SK-N-SH treated with all-trans-retinoic acid at 6 μM for 48 hours (cell line): ENCODE measurements at regions not wholly inside any gene's neighbourhood (a gene's known extent, or its start where the extent isn't known, plus 50 kb on each side); places are given as distances from the start of the nearest gene placed in this dataset.

Source experiments
- ATAC-seq: fragments of 200-7000 bp; cut with Tn5 transposase; 3 replicates; pipeline ENCODE4 v1.9.1; 2020; ENCODE audit warnings: mild to moderate bottlenecking, moderate library complexity
- BACH2 ChIP-seq: fragments of 250-450 bp; sonication (Bioruptor Pico); IDR thresholded peaks from 2 replicates; pipeline ENCODE4 v1.9.0; 2021; ENCODE audit warnings: mild to moderate bottlenecking, borderline replicate concordance
- ESRRG ChIP-seq: fragments of 250-450 bp; sonication (Bioruptor Pico); IDR thresholded peaks from 2 replicates; pipeline ENCODE4 v1.6.1; 2021; ENCODE audit warnings: mild to moderate bottlenecking
- GLIS3 ChIP-seq: fragments of 250-450 bp; sonication (Bioruptor Pico); IDR thresholded peaks from 2 replicates; pipeline ENCODE4 v1.5.0; 2020; ENCODE audit warnings: mild to moderate bottlenecking, moderate library complexity
- ISL1 ChIP-seq: fragments of 250-450 bp; sonication (Bioruptor Pico); IDR thresholded peaks from 2 replicates; pipeline ENCODE4 v2.1.2; 2022; ENCODE audit warnings: mild to moderate bottlenecking, moderate library complexity
- PATZ1 ChIP-seq: fragments of 250-450 bp; sonication (Bioruptor Pico); IDR thresholded peaks from 2 replicates; pipeline ENCODE4 v1.8.0; 2020; ENCODE audit warnings: mild to moderate bottlenecking, moderate library complexity, borderline replicate concordance
- PPARA ChIP-seq: fragments of 250-450 bp; sonication (Bioruptor Pico); IDR thresholded peaks from 2 replicates; pipeline ENCODE4 v1.5.0; 2020; ENCODE audit warnings: mild to moderate bottlenecking, borderline replicate concordance
- RARB ChIP-seq: fragments of 250-450 bp; sonication (Bioruptor Pico); IDR thresholded peaks from 2 replicates; pipeline ENCODE4 v1.8.0; 2021; ENCODE audit warnings: mild to moderate bottlenecking, moderate library complexity
- TOX ChIP-seq: fragments of 250-450 bp; sonication (Bioruptor Pico); IDR thresholded peaks from 2 replicates; pipeline ENCODE4 v1.8.0; 2021; ENCODE audit warnings: mild to moderate bottlenecking, moderate library complexity, borderline replicate concordance
- TSHZ2 ChIP-seq: fragments of 250-450 bp; sonication (Bioruptor Pico); IDR thresholded peaks from 2 replicates; pipeline ENCODE4 v1.5.0; 2020; ENCODE audit warnings: mild to moderate bottlenecking, moderate library complexity
- ZFP3 ChIP-seq: fragments of 250-450 bp; sonication (Bioruptor Pico); IDR thresholded peaks from 2 replicates; pipeline ENCODE4 v1.5.0; 2020; ENCODE audit warnings: mild to moderate bottlenecking, moderate library complexity
- ZNF70 ChIP-seq: fragments of 450-650 bp; formaldehyde crosslinking; IDR thresholded peaks from 2 replicates; pipeline ENCODE4 v1.5.0; 2020; ENCODE audit warnings: mild to moderate bottlenecking, moderate library complexity
- ZNF8 ChIP-seq: fragments of 450-650 bp; formaldehyde crosslinking; IDR thresholded peaks from 2 replicates; pipeline ENCODE4 v1.5.0; 2020; ENCODE audit warnings: mild to moderate bottlenecking, moderate library complexity
- TF ChIP-seq, protein P1 (sequence below): fragments of 250-450 bp; sonication (Bioruptor Pico); IDR thresholded peaks from 2 replicates; pipeline ENCODE4 v1.5.1; 2020; ENCODE audit warnings: low read depth, mild to moderate bottlenecking, moderate library complexity
- TF ChIP-seq, protein P2 (sequence below): fragments of 250-450 bp; sonication (Bioruptor Pico); IDR thresholded peaks from 2 replicates; pipeline ENCODE4 v1.8.0; 2021; ENCODE audit warnings: low read depth, mild to moderate bottlenecking, moderate library complexity, borderline replicate concordance
- TF ChIP-seq, protein P3 (sequence below): fragments of 250-450 bp; sonication (Bioruptor Pico); IDR thresholded peaks from 2 replicates; pipeline ENCODE4 v1.5.1; 2021; ENCODE audit warnings: mild to moderate bottlenecking, moderate library complexity

DNA sequence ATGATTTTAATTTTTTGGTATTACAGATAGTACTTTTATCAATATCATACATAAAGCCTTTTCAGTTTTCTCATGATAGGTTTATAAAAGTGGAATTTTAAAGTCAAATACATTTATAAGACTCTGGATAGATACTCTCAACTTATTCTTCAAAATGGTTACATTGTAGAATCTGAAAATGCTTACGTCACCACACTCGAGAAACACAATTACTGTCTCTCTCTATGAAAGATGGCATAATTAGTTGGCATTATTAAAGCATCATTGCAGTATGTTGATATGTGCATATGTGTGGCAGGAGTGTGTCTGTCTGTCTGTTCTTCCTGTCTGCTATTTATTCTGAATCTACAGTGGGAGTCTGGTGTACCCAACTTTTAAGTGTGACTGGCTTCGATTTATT lies 397.1 kb downstream of the SNAPC1 start:
- no peak for TF ChIP-seq GLIS3
- no peak for TF ChIP-seq TOX (CRISPR knock-in tag)
- TF ChIP-seq RARB (CRISPR knock-in tag): no peak
- no peak for TF ChIP-seq BACH2 (CRISPR knock-in tag)
- no peak for TF ChIP-seq PPARA
- TF ChIP-seq ZNF70 (CRISPR knock-in tag): no peak
- no peak for TF ChIP-seq PATZ1 (CRISPR knock-in tag)
- no peak for TF ChIP-seq ESRRG (CRISPR knock-in tag)
- no peak for TF ChIP-seq ZFP3 (CRISPR knock-in tag)
- no peak for TF ChIP-seq ZNF8
- no peak for ATAC-seq

- TF ChIP-seq, protein P1, sequence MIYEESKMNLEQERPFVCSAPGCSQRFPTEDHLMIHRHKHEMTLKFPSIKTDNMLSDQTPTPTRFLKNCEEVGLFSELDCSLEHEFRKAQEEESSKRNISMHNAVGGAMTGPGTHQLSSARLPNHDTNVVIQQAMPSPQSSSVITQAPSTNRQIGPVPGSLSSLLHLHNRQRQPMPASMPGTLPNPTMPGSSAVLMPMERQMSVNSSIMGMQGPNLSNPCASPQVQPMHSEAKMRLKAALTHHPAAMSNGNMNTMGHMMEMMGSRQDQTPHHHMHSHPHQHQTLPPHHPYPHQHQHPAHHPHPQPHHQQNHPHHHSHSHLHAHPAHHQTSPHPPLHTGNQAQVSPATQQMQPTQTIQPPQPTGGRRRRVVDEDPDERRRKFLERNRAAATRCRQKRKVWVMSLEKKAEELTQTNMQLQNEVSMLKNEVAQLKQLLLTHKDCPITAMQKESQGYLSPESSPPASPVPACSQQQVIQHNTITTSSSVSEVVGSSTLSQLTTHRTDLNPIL (CRISPR knock-in tag): no peak
- no peak for TF ChIP-seq PATZ1 (CRISPR knock-in tag)
- no peak for TF ChIP-seq TSHZ2 (CRISPR knock-in tag)
- no peak for TF ChIP-seq ZNF70 (CRISPR knock-in tag)
- no peak for TF ChIP-seq BACH2 (CRISPR knock-in tag)
- TF ChIP-seq ISL1 (CRISPR knock-in tag): no peak
- no peak for TF ChIP-seq RARB (CRISPR knock-in tag)
- TF ChIP-seq TOX (CRISPR knock-in tag): no peak
- TF ChIP-seq, protein P2, sequence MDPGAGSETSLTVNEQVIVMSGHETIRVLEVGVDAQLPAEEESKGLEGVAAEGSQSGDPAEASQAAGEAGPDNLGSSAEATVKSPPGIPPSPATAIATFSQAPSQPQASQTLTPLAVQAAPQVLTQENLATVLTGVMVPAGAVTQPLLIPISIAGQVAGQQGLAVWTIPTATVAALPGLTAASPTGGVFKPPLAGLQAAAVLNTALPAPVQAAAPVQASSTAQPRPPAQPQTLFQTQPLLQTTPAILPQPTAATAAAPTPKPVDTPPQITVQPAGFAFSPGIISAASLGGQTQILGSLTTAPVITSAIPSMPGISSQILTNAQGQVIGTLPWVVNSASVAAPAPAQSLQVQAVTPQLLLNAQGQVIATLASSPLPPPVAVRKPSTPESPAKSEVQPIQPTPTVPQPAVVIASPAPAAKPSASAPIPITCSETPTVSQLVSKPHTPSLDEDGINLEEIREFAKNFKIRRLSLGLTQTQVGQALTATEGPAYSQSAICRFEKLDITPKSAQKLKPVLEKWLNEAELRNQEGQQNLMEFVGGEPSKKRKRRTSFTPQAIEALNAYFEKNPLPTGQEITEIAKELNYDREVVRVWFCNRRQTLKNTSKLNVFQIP (CRISPR knock-in tag): no peak
- TF ChIP-seq PPARA: no peak
- TF ChIP-seq, all 23 proteins: peak for 0
- ATAC-seq: peak; percentile 94
These were observed 400.9 kb downstream of the SNAPC1 start for GRCh38 chr14:62162998-62163589.

DNA sequence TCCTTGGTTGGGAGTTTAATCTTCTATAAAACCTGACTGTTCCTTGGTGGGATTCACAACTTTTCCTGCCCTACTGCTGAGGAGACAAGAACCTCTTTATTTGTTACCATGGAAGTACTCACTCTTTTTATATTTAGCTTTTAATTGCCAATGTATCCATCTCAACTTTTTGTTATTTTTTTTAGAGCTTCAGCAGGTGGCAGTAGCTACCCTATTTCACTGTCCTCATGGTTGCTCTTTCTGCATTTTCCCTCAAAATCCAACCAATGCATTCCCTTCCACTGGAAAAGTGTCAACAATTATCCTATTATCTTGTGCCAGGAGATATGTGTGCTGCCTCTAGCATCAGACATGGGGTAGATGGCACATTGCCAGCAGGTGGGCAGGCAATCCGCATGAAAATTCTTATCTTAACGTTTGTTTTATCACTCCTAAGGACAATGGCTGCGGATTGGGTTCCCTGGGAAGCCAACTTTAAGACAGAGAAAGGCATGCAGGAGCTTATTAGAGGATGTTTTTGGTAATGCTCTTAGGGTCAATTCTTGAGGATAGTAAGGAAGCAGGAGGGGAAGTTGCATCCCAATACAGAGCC lies 406.4 kb downstream of the SNAPC1 start:
- no peak for ATAC-seq
- no peak for TF ChIP-seq PATZ1 (CRISPR knock-in tag)
- TF ChIP-seq, protein P3, sequence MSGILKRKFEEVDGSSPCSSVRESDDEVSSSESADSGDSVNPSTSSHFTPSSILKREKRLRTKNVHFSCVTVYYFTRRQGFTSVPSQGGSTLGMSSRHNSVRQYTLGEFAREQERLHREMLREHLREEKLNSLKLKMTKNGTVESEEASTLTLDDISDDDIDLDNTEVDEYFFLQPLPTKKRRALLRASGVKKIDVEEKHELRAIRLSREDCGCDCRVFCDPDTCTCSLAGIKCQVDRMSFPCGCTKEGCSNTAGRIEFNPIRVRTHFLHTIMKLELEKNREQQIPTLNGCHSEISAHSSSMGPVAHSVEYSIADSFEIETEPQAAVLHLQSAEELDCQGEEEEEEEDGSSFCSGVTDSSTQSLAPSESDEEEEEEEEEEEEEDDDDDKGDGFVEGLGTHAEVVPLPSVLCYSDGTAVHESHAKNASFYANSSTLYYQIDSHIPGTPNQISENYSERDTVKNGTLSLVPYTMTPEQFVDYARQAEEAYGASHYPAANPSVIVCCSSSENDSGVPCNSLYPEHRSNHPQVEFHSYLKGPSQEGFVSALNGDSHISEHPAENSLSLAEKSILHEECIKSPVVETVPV (CRISPR knock-in tag): no peak
- no peak for TF ChIP-seq ISL1 (CRISPR knock-in tag)
- no peak for TF ChIP-seq TOX (CRISPR knock-in tag)
